Lung (tissue), 11 donors: ENCODE measurements at regions not wholly inside any gene's neighbourhood (a gene's known extent, or its start where the extent isn't known, plus 50 kb on each side); places are given as distances from the start of the nearest gene placed in this dataset.

Experiments
- ATAC-seq: fragments of 200-7000 bp; cut with Tn5 transposase; one replicate; pipeline ENCODE4 v1.9.1; 2020; ENCODE audit warnings: moderate number of reproducible peaks; ENCODE audit not compliant: insufficient read depth, low FRiP score
- DNase-seq, 3 donors: peaks; one replicate each; pipeline ENCODE4 v3.0.0-alpha.2; 2013 to 2017
- H3K27ac ChIP-seq, 2 donors: one replicate each; pipeline ENCODE4 v1.5.1; 2013; ENCODE audit warnings: mild to moderate bottlenecking in 2 of 2, moderate library complexity in 2 of 2, control low read depth in 1 of 2, inconsistent platforms in 1 of 2, low read depth in 1 of 2, low read length in 1 of 2
- H3K27me3 ChIP-seq, 3 donors: one replicate each; pipeline ENCODE4 v1.5.1; 2013; ENCODE audit warnings: low read length in 2 of 3; ENCODE audit not compliant: control insufficient read depth in 3 of 3, insufficient read depth in 3 of 3
- H3K36me3 ChIP-seq, 4 donors: one replicate each; pipeline ENCODE4 v1.5.1; 2013; ENCODE audit warnings: low read length in 4 of 4, mild to moderate bottlenecking in 1 of 4, moderate library complexity in 1 of 4; ENCODE audit not compliant: control insufficient read depth in 4 of 4, insufficient read depth in 4 of 4
- H3K4me1 ChIP-seq, 5 donors: one replicate each; pipeline ENCODE4 v1.5.1; 2013; ENCODE audit warnings: low read length in 5 of 5, mild to moderate bottlenecking in 2 of 5, moderate library complexity in 1 of 5; ENCODE audit not compliant: control insufficient read depth in 5 of 5, insufficient read depth in 5 of 5
- H3K4me3 ChIP-seq: one replicate; pipeline ENCODE4 v1.5.1; 2013; ENCODE audit warnings: mild to moderate bottlenecking, control low read depth, moderate library complexity
- H3K9ac ChIP-seq, 2 donors: one replicate each; pipeline ENCODE4 v1.5.1; 2013; ENCODE audit warnings: low read length in 2 of 2, control low read depth in 1 of 2; ENCODE audit not compliant: insufficient read depth in 1 of 2
- H3K9me3 ChIP-seq, 4 donors: one replicate each; pipeline ENCODE4 v1.5.1; 2013; ENCODE audit warnings: low read length in 3 of 4, mild to moderate bottlenecking in 1 of 4, moderate library complexity in 1 of 4; ENCODE audit not compliant: control insufficient read depth in 4 of 4, insufficient read depth in 3 of 4
- WGBS, 2 donors: extraction: QIAGEN DNeasy Blood & Tissue Kit; methylation state at CpG; one replicate each; pipeline ENCODE4 v1.1.7; 2013; 5-methylcytosine and 5-hydroxymethylcytosine counted together
- TF ChIP-seq, protein P1 (sequence below): IDR thresholded peaks from 2 replicates; pipeline ENCODE4 v1.5.1; 2012; ENCODE audit warnings: mild to moderate bottlenecking; ENCODE audit errors: control extremely low read depth, extremely low read depth
- donor health status: control.
- donor health status: control.
- donor health status: Bipolar disorder and iron deficiency.
- donor health status: healthy.
- donor health status: DM: yes; HTN: yes; CAD: no.

DNA sequence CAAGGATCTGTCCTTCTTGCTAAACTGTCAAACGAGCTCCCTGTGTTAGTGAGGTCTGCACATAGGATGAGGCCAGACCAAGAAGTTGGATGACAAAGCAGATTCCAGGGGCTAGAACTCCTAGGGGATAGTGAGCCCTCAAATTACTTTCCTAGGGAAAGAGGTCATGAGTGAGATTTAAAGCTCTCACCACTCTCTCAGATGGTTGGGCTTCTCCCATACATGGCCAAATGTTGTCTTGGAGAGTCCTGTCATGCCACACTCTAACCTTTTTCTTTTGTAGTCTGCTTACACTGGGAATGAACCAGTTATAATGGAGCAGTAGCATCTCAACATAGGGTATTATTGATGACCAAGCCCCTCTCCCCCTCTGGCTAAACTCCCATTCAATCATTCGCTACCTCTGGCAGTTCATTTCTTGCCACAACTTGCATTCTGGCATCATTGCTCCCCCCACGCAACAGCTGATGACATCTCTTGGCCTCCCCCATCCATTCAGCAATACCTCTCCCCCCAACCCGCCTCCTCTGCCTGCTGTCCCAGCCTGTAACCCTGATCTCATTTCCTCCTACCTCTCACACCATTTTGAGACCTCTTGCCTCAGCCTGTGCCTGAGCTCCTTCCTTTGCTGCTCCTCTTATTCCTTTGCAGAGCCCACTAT lies 64.7 kb upstream of the CISTR start:
- no peaks in the 10 kb centered on the region for H3K36me3 ChIP-seq
- H3K9me3 ChIP-seq, result peaks cover 0 to 2% (median 0%) of the 10 kb centered on the region in 4 donors
- WGBS, 2 donors, result 78 to 82% methylated on average over 4 of the region's 4 CpGs
- TF ChIP-seq, protein P1, sequence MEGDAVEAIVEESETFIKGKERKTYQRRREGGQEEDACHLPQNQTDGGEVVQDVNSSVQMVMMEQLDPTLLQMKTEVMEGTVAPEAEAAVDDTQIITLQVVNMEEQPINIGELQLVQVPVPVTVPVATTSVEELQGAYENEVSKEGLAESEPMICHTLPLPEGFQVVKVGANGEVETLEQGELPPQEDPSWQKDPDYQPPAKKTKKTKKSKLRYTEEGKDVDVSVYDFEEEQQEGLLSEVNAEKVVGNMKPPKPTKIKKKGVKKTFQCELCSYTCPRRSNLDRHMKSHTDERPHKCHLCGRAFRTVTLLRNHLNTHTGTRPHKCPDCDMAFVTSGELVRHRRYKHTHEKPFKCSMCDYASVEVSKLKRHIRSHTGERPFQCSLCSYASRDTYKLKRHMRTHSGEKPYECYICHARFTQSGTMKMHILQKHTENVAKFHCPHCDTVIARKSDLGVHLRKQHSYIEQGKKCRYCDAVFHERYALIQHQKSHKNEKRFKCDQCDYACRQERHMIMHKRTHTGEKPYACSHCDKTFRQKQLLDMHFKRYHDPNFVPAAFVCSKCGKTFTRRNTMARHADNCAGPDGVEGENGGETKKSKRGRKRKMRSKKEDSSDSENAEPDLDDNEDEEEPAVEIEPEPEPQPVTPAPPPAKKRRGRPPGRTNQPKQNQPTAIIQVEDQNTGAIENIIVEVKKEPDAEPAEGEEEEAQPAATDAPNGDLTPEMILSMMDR, result no peak
- no peak overlapping the region for H3K9ac ChIP-seq
- DNase-seq, result no peak
- no peaks in the 10 kb centered on the region for H3K4me1 ChIP-seq
- no peak for ATAC-seq
- peaks cover 0 to 12% (median 5%) of the 10 kb centered on the region in 3 donors for H3K27me3 ChIP-seq
- no peak overlapping the region for H3K4me3 ChIP-seq
- H3K27ac ChIP-seq, result no peak overlapping the region

DNA sequence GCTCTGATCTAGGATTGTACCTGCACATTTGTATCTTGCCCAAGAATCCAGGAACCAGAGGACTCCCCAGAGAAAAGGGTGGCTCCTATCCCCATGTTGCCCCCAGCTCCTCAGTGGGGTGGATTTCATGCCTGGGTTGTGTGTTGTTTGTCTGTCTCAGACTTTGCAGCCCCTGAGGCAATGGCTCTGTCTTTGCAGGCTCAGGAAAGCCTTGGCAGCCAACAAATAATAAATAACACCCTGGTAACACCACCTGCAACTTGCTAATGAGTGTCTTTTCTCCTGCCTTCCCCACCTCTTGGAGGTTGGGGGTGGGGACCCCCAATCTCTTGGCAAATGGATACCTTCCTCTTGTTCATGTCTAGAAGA lies 65.2 kb upstream of the CISTR start:
- ATAC-seq (no peak), DNase-seq (no peak)
- H3K4me3 ChIP-seq, result no peak overlapping the region
- H3K9me3 ChIP-seq, result peaks cover 0 to 2% (median 0%) of the 10 kb centered on the region in 4 donors
- peaks cover 0 to 12% (median 5%) of the 10 kb centered on the region in 3 donors for H3K27me3 ChIP-seq
- TF ChIP-seq, protein P1, result no peak
- no peaks in the 10 kb centered on the region for H3K36me3 ChIP-seq
- no peaks in the 10 kb centered on the region for H3K4me1 ChIP-seq
- H3K27ac ChIP-seq, result no peak overlapping the region
- no peak overlapping the region for H3K9ac ChIP-seq

DNA sequence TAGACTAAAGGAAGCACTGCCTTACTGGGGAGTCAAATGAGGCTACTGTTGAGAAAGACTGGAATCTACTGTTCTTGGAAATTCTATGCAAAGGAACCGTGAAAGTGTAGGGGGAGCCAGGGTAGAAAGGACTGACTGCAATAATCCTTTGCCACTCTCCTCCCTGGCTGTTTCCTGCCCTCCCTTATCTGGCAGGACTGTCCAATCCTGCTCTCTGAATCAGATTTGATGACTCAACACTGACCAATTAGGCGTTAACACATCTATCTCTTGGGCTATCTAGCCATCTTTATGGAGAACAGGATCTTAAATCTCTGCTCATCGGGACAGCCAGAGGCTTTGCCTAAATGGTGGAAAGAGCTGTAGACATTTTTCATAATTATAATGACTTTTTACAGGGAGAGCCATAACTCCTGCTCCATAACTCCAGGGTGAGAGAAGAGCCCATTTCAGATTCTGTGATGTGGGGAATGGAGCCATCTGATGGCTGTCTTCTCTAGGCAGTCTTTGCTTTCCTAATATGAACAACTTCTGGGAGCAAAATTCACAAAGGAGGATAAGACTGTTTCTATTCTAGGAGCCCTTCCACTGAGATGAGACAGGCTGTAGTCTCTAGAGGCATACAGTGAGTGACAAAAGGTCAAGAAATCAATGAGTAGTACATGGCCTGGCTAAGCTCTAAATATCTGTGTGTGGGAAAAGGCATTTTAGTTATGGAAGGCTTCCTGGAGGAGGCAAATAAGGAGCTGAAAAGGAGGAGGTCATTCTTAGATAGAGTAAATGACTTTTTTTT lies 68.9 kb upstream of the CISTR start:
- no peak for DNase-seq
- TF ChIP-seq, protein P1, result no peak
- Histone ChIP-seq H3K9me3 (peaks cover 0 to 2% (median 0%) of the 10 kb centered on the region in 4 donors), H3K36me3 (no peaks in the 10 kb centered on the region), H3K27me3 (peaks cover 0 to 8% (median 8%) of the 10 kb centered on the region in 3 donors), H3K9ac (no peak overlapping the region), H3K4me3 (no peak overlapping the region), H3K27ac (no peak overlapping the region), H3K4me1 (no peaks in the 10 kb centered on the region)
- whole genome bisulfite sequencing, 2 donors, result 77 to 87% methylated on average over 3 of the region's 3 CpGs
- ATAC-seq, result no peak
